IMR-90 (cell line): ENCODE measurements at regions not wholly inside any gene's neighbourhood (a gene's known extent, or its start where the extent isn't known, plus 50 kb on each side); places are given as distances from the start of the nearest gene placed in this dataset.
A peak's percentile ranks its signal among the peaks of the same experiment; 100 is the strongest.

Experiments used
- ATAC-seq: fragments of 200-7000 bp; cut with Tn5 transposase; 2 replicates; pipeline ENCODE4 v1.9.1; 2020; ENCODE audit warnings: low read depth, mild to moderate bottlenecking, moderate library complexity
- BruUV-seq: library from RNA; stranded (reverse); fragments of 400-500 nt; replicated peaks from 2 replicates; lab custom pipeline; 2021; lab: Mats Ljungman, UMichigan
- CTCF ChIA-PET: fragments of 300-600 bp; formaldehyde crosslinking; extraction: SDS; loops from one replicate; lab custom pipeline; 2021; ENCODE audit warnings: antibody characterized with exemption; lab: Yijun Ruan, JAX
- POLR2A ChIA-PET: fragments of 300-600 bp; sonication (Branson Sonifier 250); formaldehyde crosslinking; loops from one replicate; lab custom pipeline; 2022; ENCODE audit warnings: antibody characterized with exemption; ENCODE audit not compliant: unreplicated experiment; lab: Charles Lee
- DNase-seq: peaks from one replicate; pipeline ENCODE4 v3.0.0; 2013
- H2AFZ ChIP-seq: replicated peaks from 2 replicates; pipeline ENCODE3; 2013; ENCODE audit warnings: low read length, mild to moderate bottlenecking; ENCODE audit not compliant: poor library complexity
- H2AK5ac ChIP-seq: 2 replicates; pipeline ENCODE4 v1.6.1; 2013; ENCODE audit warnings: low read depth, low read length, inconsistent platforms
- H2AK9ac ChIP-seq: replicated peaks from 2 replicates; pipeline ENCODE3; 2013; ENCODE audit warnings: mild to moderate bottlenecking, low read depth, low read length, moderate library complexity; ENCODE audit not compliant: poor library complexity
- H2BK120ac ChIP-seq: 2 replicates; pipeline ENCODE4 v1.6.1; 2013; ENCODE audit warnings: low read depth, low read length, inconsistent platforms
- H2BK15ac ChIP-seq: 3 replicates; pipeline ENCODE4 v1.6.1; 2013; ENCODE audit warnings: low read depth, low read length, inconsistent platforms
- H2BK20ac ChIP-seq: 2 replicates; pipeline ENCODE4 v1.6.1; 2013; ENCODE audit warnings: low read depth, mild to moderate bottlenecking, inconsistent platforms, low read length, moderate library complexity
- H2BK5ac ChIP-seq: 2 replicates; pipeline ENCODE4 v1.6.1; 2013; ENCODE audit warnings: mild to moderate bottlenecking, low read depth, low read length, inconsistent platforms; ENCODE audit not compliant: poor library complexity, severe bottlenecking
- H3K14ac ChIP-seq: replicated peaks from 2 replicates; pipeline ENCODE4 v1.6.1; 2013; ENCODE audit warnings: low read depth, low read length, inconsistent platforms
- H3K18ac ChIP-seq: 2 replicates; pipeline ENCODE4 v1.6.1; 2013; ENCODE audit warnings: low read depth, low read length, control low read depth
- H3K23ac ChIP-seq: 2 replicates; pipeline ENCODE4 v1.6.1; 2013; ENCODE audit warnings: low read depth, low read length, inconsistent platforms
- H3K27ac ChIP-seq: 2 replicates; pipeline ENCODE4 v1.5.1; 2013; ENCODE audit warnings: mild to moderate bottlenecking, control low read depth, low read length; ENCODE audit not compliant: insufficient read depth
- H3K27me3 ChIP-seq: 2 replicates; pipeline ENCODE4 v1.6.1; 2013; ENCODE audit warnings: low read length; ENCODE audit not compliant: control insufficient read depth, insufficient read depth
- H3K36me3 ChIP-seq: 2 replicates; pipeline ENCODE4 v1.6.1; 2013; ENCODE audit warnings: low read length, mixed read lengths; ENCODE audit not compliant: control insufficient read depth, insufficient read depth
- H3K4ac ChIP-seq: 2 replicates; pipeline ENCODE4 v1.6.1; 2013; ENCODE audit warnings: low read depth, low read length, inconsistent platforms
- H3K4me1 ChIP-seq: 2 replicates; pipeline ENCODE4 v1.6.1; 2013; ENCODE audit warnings: low read length, mixed read lengths; ENCODE audit not compliant: control insufficient read depth, insufficient read depth
- H3K4me2 ChIP-seq: 2 replicates; pipeline ENCODE4 v1.6.1; 2013; ENCODE audit warnings: low read depth, mild to moderate bottlenecking, control low read depth, low read length, moderate library complexity
- H3K4me3 ChIP-seq: 2 replicates; pipeline ENCODE4 v1.5.1; 2013; ENCODE audit warnings: low read depth, mild to moderate bottlenecking, control low read depth, low read length, moderate library complexity; ENCODE audit not compliant: insufficient read depth
- H3K56ac ChIP-seq: 2 replicates; pipeline ENCODE4 v1.6.1; 2013; ENCODE audit warnings: low read length, inconsistent platforms; ENCODE audit not compliant: insufficient read depth; ENCODE audit errors: extremely low read depth
- H3K79me1 ChIP-seq, 2 experiments: 2 replicates each; pipeline ENCODE4 v1.6.1; 2013; ENCODE audit warnings: low read length in 2 of 2, inconsistent platforms in 1 of 2, low read depth in 1 of 2
- H3K9ac ChIP-seq: 2 replicates; pipeline ENCODE4 v1.6.1; 2013; ENCODE audit warnings: low read depth, low read length, control low read depth
- H3K9me1 ChIP-seq: 2 replicates; pipeline ENCODE4 v1.6.1; 2013; ENCODE audit warnings: low read length, inconsistent platforms; ENCODE audit not compliant: insufficient read depth
- H3K9me3 ChIP-seq: 2 replicates; pipeline ENCODE4 v1.6.1; 2013; ENCODE audit warnings: low read length; ENCODE audit not compliant: control insufficient read depth, insufficient read depth
- H4K20me1 ChIP-seq: 2 replicates; pipeline ENCODE4 v1.6.1; 2013; ENCODE audit warnings: low read length, inconsistent platforms; ENCODE audit not compliant: insufficient read depth
- H4K5ac ChIP-seq: 2 replicates; pipeline ENCODE4 v1.6.1; 2013; ENCODE audit warnings: mild to moderate bottlenecking, low read depth, low read length, control low read depth
- H4K8ac ChIP-seq, 2 experiments: 2 replicates each; pipeline ENCODE4 v1.6.1; 2013; ENCODE audit warnings: low read depth in 2 of 2, low read length in 2 of 2, control low read depth in 1 of 2, inconsistent platforms in 1 of 2
- H4K91ac ChIP-seq: 2 replicates; pipeline ENCODE4 v1.6.1; 2013; ENCODE audit warnings: low read depth, low read length, inconsistent platforms; ENCODE audit not compliant: insufficient read depth
- FOS ChIP-seq: fragments of 150-350 bp; IDR thresholded peaks from 2 replicates; pipeline ENCODE4 v1.6.1; 2016; ENCODE audit warnings: low read depth, low read length
- MXI1 ChIP-seq: IDR thresholded peaks from 2 replicates; pipeline ENCODE4 v1.6.1; 2012; ENCODE audit warnings: low read depth, mild to moderate bottlenecking, low read length, moderate library complexity, borderline replicate concordance
- NFE2L2 ChIP-seq: fragments of 150-350 bp; IDR thresholded peaks from 2 replicates; pipeline ENCODE4 v1.6.1; 2016; ENCODE audit warnings: low read depth, mild to moderate bottlenecking, low read length
- RCOR1 ChIP-seq: IDR thresholded peaks from 2 replicates; pipeline ENCODE4 v1.6.1; 2012; ENCODE audit warnings: mild to moderate bottlenecking, low read length, improper control_type of control experiment; ENCODE audit not compliant: insufficient replicate concordance
- RFX5 ChIP-seq: IDR thresholded peaks from 2 replicates; pipeline ENCODE4 v1.8.0; 2012; ENCODE audit warnings: low read depth, mild to moderate bottlenecking, low read length, moderate library complexity
- WGBS, 2 experiments: methylation state at CpG; one replicate each; pipeline versions ENCODE4 v1.1.5 to v1.1.7; 2013; ENCODE audit warnings: missing lambda C conversion rate in 2 of 2; ENCODE audit not compliant: insufficient read length in 1 of 2; ENCODE audit errors: extremely low coverage in 2 of 2; 5-methylcytosine and 5-hydroxymethylcytosine counted together
- dilution Hi-C: fragments of 300-500 bp; cut with HindIII; formaldehyde crosslinking; loops from one replicate; pipeline ENCODE4 v1.14.3; 2018; ENCODE audit warnings: low sequenced_read_pairs; ENCODE audit not compliant: unreplicated experiment
- in situ Hi-C: fragments of 300-500 bp; cut with MboI; formaldehyde crosslinking; loops from 3 replicates; pipeline ENCODE4 v1.14.3; 2019; ENCODE audit warnings: low sequenced_read_pairs, inconsistent platforms, mixed read lengths
- intact Hi-C: fragments of 100-400 bp; cut with micrococcal nuclease; formaldehyde crosslinking; loops from 2 replicates; pipeline ENCODE4 v1.10.0; 2022
- TF ChIP-seq, protein P1 (sequence below): fragments of 150-350 bp; IDR thresholded peaks from 2 replicates; pipeline ENCODE4 v1.6.1; 2017; ENCODE audit warnings: mild to moderate bottlenecking, antibody characterized with exemption, low read length, low read depth

DNA sequence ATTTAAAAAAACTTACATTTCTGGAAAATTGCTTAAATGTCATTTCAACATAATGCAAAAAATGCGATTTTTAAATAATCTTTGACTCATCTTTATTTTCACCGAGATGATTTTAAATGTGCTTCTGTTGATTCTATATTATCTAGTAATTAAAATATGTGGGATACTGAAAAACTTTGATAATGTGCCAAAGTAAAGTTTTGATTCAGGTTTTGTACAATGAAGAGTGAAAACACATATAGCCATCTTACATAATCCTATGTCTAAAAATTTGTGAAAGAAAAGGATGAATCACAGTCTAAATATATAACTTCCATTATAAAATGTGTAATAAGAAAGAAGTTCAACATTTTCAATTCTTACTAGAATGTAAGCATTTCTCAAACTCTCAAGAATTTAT lies 204.3 kb upstream of the ZC3H15 start:
- no peak overlapping the region for H4K5ac ChIP-seq
- no peak overlapping the region for H4K91ac ChIP-seq
- no CpG with 5 or more reads among the region's 2 CpGs for WGBS, 2 experiments
- BruUV-seq: no TSS peak
- no peak overlapping the region for H3K4me2 ChIP-seq
- no peak overlapping the region for H3K9ac ChIP-seq
- H2BK5ac ChIP-seq: no peak overlapping the region
- ATAC-seq: no peak
- dilution Hi-C loops: no loop called here
- no peak for TF ChIP-seq MXI1
- no peak for TF ChIP-seq RCOR1
- TF ChIP-seq, protein P1, sequence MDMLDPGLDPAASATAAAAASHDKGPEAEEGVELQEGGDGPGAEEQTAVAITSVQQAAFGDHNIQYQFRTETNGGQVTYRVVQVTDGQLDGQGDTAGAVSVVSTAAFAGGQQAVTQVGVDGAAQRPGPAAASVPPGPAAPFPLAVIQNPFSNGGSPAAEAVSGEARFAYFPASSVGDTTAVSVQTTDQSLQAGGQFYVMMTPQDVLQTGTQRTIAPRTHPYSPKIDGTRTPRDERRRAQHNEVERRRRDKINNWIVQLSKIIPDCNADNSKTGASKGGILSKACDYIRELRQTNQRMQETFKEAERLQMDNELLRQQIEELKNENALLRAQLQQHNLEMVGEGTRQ: no peak
- TF ChIP-seq RFX5: no peak
- TF ChIP-seq NFE2L2: no peak
- no peak for TF ChIP-seq FOS
- H2AK5ac ChIP-seq: no peak overlapping the region
- H3K36me3 ChIP-seq: no peaks in the 10 kb centered on the region
- no peak overlapping the region for H2BK120ac ChIP-seq
- H2BK20ac ChIP-seq: no peak overlapping the region
- no peak overlapping the region for H3K18ac ChIP-seq
- no peak overlapping the region for H2AK9ac ChIP-seq
- no peaks in the 10 kb centered on the region for H4K20me1 ChIP-seq
- ChIA-PET POLR2A (no interaction called here), CTCF (no interaction called here)
- H3K9me1 ChIP-seq: no peaks in the 10 kb centered on the region
- no peaks in the 10 kb centered on the region for H3K9me3 ChIP-seq
- peak; percentile 1 for DNase-seq
- in situ Hi-C loops: no loop called here
- intact Hi-C loops: no loop called here
- H3K23ac ChIP-seq: no peak overlapping the region
- no peak overlapping the region for H2BK15ac ChIP-seq
- no peaks in the 10 kb centered on the region for H3K27me3 ChIP-seq
- H3K27ac ChIP-seq: no peak overlapping the region
- H3K4ac ChIP-seq: no peak overlapping the region
- H2AFZ ChIP-seq: no peak overlapping the region
- H3K56ac ChIP-seq: no peak overlapping the region
- no peak overlapping the region for H4K8ac ChIP-seq
- no peaks in the 10 kb centered on the region for H3K79me1 ChIP-seq
- no peak overlapping the region for H3K14ac ChIP-seq
- no peaks in the 10 kb centered on the region for H3K4me1 ChIP-seq
- no peak overlapping the region for H3K4me3 ChIP-seq
